MM.1S (cell line): ENCODE measurements at regions not wholly inside any gene's neighbourhood (a gene's known extent, or its start where the extent isn't known, plus 50 kb on each side); places are given as distances from the start of the nearest gene placed in this dataset.

ENCODE experiments used
- CTCF ChIP-seq: fragments of 300-600 bp; sonication (generic); IDR thresholded peaks from 2 replicates; pipeline ENCODE4 v1.5.1; 2016; ENCODE audit warnings: antibody characterized with exemption, low read length, mixed read lengths
- EZH2 ChIP-seq: fragments of 300-600 bp; sonication (generic); optimal IDR thresholded peaks from 2 replicates; pipeline ENCODE3; 2017; ENCODE audit warnings: low read depth, mild to moderate bottlenecking, antibody characterized with exemption, low read length, mixed read lengths

GRCh38 chr2:221289389-221289788, 282.7 kb downstream of the EPHA4 start:
- TF ChIP-seq CTCF (no peak), EZH2 (no peak)
